GM12873 (cell line): ENCODE measurements at regions not wholly inside any gene's neighbourhood (a gene's known extent, or its start where the extent isn't known, plus 50 kb on each side); places are given as distances from the start of the nearest gene placed in this dataset.

Experiments
- TF ChIP-seq, protein P1 (sequence below): IDR thresholded peaks from 2 replicates; pipeline ENCODE4 v1.5.1; 2012; ENCODE audit warnings: low read depth, mild to moderate bottlenecking, moderate library complexity, low read length, control low read depth; ENCODE audit not compliant: insufficient read depth; ENCODE audit errors: missing control alignments

GRCh38 chr5:143740956-143741355 lies 71.0 kb upstream of the HMHB1 start:
- TF ChIP-seq, protein P1, sequence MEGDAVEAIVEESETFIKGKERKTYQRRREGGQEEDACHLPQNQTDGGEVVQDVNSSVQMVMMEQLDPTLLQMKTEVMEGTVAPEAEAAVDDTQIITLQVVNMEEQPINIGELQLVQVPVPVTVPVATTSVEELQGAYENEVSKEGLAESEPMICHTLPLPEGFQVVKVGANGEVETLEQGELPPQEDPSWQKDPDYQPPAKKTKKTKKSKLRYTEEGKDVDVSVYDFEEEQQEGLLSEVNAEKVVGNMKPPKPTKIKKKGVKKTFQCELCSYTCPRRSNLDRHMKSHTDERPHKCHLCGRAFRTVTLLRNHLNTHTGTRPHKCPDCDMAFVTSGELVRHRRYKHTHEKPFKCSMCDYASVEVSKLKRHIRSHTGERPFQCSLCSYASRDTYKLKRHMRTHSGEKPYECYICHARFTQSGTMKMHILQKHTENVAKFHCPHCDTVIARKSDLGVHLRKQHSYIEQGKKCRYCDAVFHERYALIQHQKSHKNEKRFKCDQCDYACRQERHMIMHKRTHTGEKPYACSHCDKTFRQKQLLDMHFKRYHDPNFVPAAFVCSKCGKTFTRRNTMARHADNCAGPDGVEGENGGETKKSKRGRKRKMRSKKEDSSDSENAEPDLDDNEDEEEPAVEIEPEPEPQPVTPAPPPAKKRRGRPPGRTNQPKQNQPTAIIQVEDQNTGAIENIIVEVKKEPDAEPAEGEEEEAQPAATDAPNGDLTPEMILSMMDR: no peak

DNA sequence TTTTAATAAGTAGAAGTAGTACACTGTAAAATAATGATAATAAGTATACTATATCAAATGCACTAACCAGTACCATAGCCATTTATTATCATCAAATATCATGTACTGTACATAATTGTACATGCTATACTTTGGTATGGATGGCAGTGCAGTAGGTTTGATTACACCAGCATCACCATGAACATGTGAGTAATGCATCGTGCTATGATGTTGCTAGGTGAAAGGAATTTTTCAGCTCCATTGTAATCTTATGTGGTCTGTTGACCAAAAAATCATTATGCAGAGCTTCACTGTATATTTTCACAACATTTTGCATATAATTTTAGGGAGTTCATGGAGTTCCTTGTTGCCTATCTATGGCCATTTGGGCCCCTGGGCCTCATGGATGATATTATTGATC lies 72.2 kb upstream of the HMHB1 start:
- TF ChIP-seq, protein P1: no peak

DNA sequence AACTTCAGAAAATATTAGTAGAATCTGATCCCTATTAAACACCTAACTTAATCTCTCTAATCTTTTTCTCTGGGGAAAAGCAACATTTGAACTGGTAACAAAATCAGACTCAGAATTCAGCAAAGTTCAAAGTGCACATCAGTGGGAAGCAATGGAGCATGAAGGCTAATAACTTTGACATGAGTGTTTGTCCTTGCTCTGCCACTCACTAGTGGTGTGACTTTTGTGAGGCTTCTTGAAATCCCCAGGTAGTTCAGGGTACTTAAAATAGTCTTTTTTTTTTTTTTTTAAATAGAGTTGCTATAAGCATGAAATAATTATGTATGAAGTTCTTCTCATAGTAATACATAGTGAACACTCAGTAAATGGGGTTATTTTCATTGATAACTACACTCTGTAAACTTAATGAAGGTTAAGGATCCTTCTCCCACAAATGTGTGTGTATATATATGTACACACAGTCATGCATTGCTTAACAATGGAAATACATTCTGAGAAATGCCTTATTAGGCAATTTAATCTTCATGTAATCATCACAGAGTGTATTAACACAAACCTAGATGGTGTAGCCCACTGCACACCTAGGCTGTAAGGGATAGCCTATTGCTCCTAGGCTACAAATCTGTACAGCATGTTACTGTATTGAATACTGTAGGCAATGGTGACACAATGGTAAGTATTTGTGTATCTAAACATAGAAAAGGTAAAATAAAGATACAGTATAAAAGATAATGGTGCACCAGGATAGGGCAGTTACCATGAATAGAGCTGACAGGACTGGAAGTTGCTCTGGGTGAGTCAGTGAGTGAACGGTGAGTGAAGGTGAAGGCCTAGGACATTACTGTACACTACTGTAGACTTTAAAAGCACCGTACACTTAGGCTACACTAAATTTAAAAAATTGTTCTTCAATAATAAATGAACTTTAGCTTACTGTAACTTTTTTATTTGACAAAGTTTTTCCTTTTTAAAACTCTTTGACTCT lies 73.3 kb upstream of the HMHB1 start:
- TF ChIP-seq, protein P1: no peak

- TF ChIP-seq, protein P1: no peak
Observed at GRCh38 chr5:143737062-143737461, 74.9 kb upstream of the HMHB1 start.

DNA sequence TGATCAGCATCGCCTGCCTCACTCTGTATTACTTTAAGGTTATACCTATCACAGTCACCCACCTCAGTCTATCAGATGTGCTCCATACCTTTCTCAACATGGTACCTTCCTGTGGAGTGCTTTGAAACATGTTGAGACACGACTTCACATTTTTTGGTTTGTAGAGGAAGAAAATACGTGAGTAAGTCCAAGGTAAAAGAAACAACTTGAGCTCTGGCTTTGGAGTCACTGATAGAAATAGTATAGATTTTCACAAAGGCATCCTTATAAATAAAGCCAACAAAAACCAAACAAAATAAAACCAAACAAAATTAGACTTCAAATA lies 77.5 kb upstream of the HMHB1 start:
- TF ChIP-seq, protein P1: no peak

DNA sequence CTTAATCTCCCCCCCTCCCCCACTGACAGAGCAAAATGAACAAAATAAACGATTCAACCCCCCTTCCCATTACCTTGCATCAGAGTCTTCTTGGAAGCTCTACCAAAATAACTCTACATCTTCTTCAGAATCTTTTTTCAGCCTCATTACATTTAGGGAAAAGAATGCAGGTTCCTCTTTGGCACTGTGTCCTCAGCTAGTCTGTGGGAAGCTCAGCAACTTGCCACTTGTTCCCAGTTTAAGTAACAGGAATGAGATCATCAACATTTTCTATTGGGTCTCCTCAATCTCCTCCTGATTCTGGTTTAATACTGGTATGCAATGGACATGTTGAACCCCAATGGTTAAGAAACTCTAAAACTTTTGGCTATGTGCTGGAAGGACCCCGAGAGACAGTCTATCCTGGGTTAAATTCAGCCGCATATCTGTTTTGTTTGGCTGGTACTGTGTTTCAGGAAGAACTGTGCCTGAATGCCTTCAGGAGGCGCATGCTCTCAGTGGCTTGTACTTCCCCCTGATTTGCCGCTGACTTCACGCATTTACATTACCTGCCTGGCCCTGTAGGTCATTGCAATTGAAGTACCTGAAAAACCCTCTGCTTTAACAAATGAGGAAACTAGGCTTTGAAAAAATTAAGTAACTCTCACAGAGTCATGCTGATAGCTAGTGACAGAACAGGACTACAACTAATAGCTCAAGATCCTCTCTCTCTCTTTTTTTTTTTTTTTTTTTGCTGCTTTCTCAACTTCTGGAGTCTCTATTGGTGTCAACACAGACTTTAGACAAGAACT lies 78.1 kb upstream of the HMHB1 start:
- TF ChIP-seq, protein P1: no peak

GRCh38 chr5:143732402-143732801 lies 79.6 kb upstream of the HMHB1 start:
- TF ChIP-seq, protein P1: no peak
